Fibroblast of lung (primary cell): ENCODE measurements at regions not wholly inside any gene's neighbourhood (a gene's known extent, or its start where the extent isn't known, plus 50 kb on each side); places are given as distances from the start of the nearest gene placed in this dataset.

ENCODE experiments used
- DNase-seq, 2 donors: peaks; one replicate each; pipeline versions ENCODE4 v3.0.0 to v3.0.0-alpha.2; 2010; ENCODE audit warnings: low read depth in 2 of 2
- H2AFZ ChIP-seq: 2 replicates; pipeline ENCODE4 v1.5.1; 2012; ENCODE audit warnings: low read length, control low read depth, inconsistent platforms
- H3K27ac ChIP-seq: 2 replicates; pipeline ENCODE4 v1.5.1; 2011; ENCODE audit warnings: low read length, control low read depth; ENCODE audit not compliant: insufficient read depth
- H3K27me3 ChIP-seq: 2 replicates; pipeline ENCODE4 v1.5.1; 2011; ENCODE audit warnings: mild to moderate bottlenecking, low read length; ENCODE audit not compliant: control insufficient read depth, insufficient read depth
- H3K36me3 ChIP-seq: 2 replicates; pipeline ENCODE4 v1.5.1; 2011; ENCODE audit warnings: low read length; ENCODE audit not compliant: control insufficient read depth, insufficient read depth
- H3K4me1 ChIP-seq: 2 replicates; pipeline ENCODE4 v1.5.1; 2011; ENCODE audit warnings: low read length; ENCODE audit not compliant: control insufficient read depth, insufficient read depth; ENCODE audit errors: extremely low read depth
- H3K4me2 ChIP-seq: 2 replicates; pipeline ENCODE4 v1.5.1; 2011; ENCODE audit warnings: low read length, control low read depth; ENCODE audit not compliant: insufficient read depth; ENCODE audit errors: extremely low read depth
- H3K4me3 ChIP-seq, 4 experiments: fragments of 200-600 bp in 1 of 4; sonication (generic) in 1 of 4; replicated peaks in 1 of 4; 2 replicates each; pipeline ENCODE4 v1.5.1; 2011 to 2016; ENCODE audit warnings: low read length in 4 of 4, low read depth in 3 of 4, mild to moderate bottlenecking in 3 of 4, control low read depth in 2 of 4, inconsistent platforms in 1 of 4, mixed read lengths in 1 of 4; ENCODE audit not compliant: insufficient read depth in 1 of 4; ENCODE audit errors: control extremely low read depth in 1 of 4
- H3K79me2 ChIP-seq: 2 replicates; pipeline ENCODE4 v1.5.1; 2012; ENCODE audit warnings: mild to moderate bottlenecking, low read length, inconsistent platforms; ENCODE audit not compliant: control insufficient read depth, insufficient read depth
- H3K9ac ChIP-seq: 2 replicates; pipeline ENCODE4 v1.5.1; 2011; ENCODE audit warnings: mild to moderate bottlenecking, low read length, control low read depth; ENCODE audit not compliant: insufficient read depth
- H3K9me3 ChIP-seq: 2 replicates; pipeline ENCODE4 v1.5.1; 2012; ENCODE audit warnings: low read depth, low read length; ENCODE audit not compliant: control insufficient read depth, insufficient read depth
- H4K20me1 ChIP-seq: 2 replicates; pipeline ENCODE4 v1.5.1; 2011; ENCODE audit warnings: low read length; ENCODE audit not compliant: control insufficient read depth, insufficient read depth; ENCODE audit errors: extremely low read depth
- CTCF ChIP-seq, 2 donors: IDR thresholded peaks in 1 of 2; conservative IDR thresholded peaks in 1 of 2; 1 replicate in 1 of 2; 2 replicates in 1 of 2; pipeline ENCODE4 v1.5.1; 2011 to 2012; ENCODE audit warnings: low read length in 2 of 2, control low read depth in 1 of 2, inconsistent platforms in 1 of 2, low read depth in 1 of 2, mild to moderate bottlenecking in 1 of 2
- EZH2 ChIP-seq: IDR thresholded peaks from 2 replicates; pipeline ENCODE4 v1.5.1; 2012; ENCODE audit warnings: low read length, control low read depth, mild to moderate bottlenecking; ENCODE audit errors: missing control alignments

GRCh38 chr1:95408507-95409136, 174.6 kb downstream of the RWDD3 start:
- Histone ChIP-seq H3K4me3 (no peak overlapping the region), H3K27ac (no peak overlapping the region), H2AFZ (no peak overlapping the region), H3K79me2 (no peaks in the 10 kb centered on the region), H3K9ac (no peak overlapping the region), H3K4me1 (no peaks in the 10 kb centered on the region), H3K27me3 (no peaks in the 10 kb centered on the region), H4K20me1 (no peaks in the 10 kb centered on the region), H3K36me3 (no peaks in the 10 kb centered on the region), H3K9me3 (no peaks in the 10 kb centered on the region), H3K4me2 (no peak overlapping the region)
- TF ChIP-seq EZH2 (no peak), CTCF (conservative IDR thresholded peaks at IDR 0.05 in 1 of 2, IDR thresholded peaks at IDR 0.05 in 1 of 2; ENCODE audit: low read depth in 1 of 2, low read length in 2 of 2) (no peak)
- DNase-seq: no peak

- Histone ChIP-seq H3K27me3 (no peaks in the 10 kb centered on the region), H3K79me2 (no peaks in the 10 kb centered on the region), H3K27ac (no peak overlapping the region), H3K9me3 (no peaks in the 10 kb centered on the region), H3K36me3 (no peaks in the 10 kb centered on the region), H3K9ac (no peak overlapping the region), H2AFZ (no peak overlapping the region), H3K4me1 (no peaks in the 10 kb centered on the region), H3K4me2 (no peak overlapping the region), H3K4me3 (no peak overlapping the region), H4K20me1 (no peaks in the 10 kb centered on the region)
- TF ChIP-seq EZH2 (no peak), CTCF (conservative IDR thresholded peaks at IDR 0.05 in 1 of 2, IDR thresholded peaks at IDR 0.05 in 1 of 2; ENCODE audit: low read depth in 1 of 2, low read length in 2 of 2) (no peak)
- no peak for DNase-seq
Observed at GRCh38 chr1:95409276-95409675, 175.3 kb downstream of the RWDD3 start.

GRCh38 chr1:95409901-95410300, 175.9 kb downstream of the RWDD3 start:
- no peak overlapping the region for H3K9ac ChIP-seq
- no peaks in the 10 kb centered on the region for H3K79me2 ChIP-seq
- H3K27ac ChIP-seq: no peak overlapping the region
- DNase-seq: no peak
- H3K36me3 ChIP-seq: no peaks in the 10 kb centered on the region
- no peaks in the 10 kb centered on the region for H3K9me3 ChIP-seq
- H3K4me2 ChIP-seq: no peak overlapping the region
- H3K4me3 ChIP-seq: no peak overlapping the region
- H3K4me1 ChIP-seq: no peaks in the 10 kb centered on the region
- no peaks in the 10 kb centered on the region for H3K27me3 ChIP-seq
- TF ChIP-seq CTCF (conservative IDR thresholded peaks at IDR 0.05 in 1 of 2, IDR thresholded peaks at IDR 0.05 in 1 of 2; ENCODE audit: low read depth in 1 of 2, low read length in 2 of 2) (no peak), EZH2 (no peak)
- no peak overlapping the region for H2AFZ ChIP-seq
- no peaks in the 10 kb centered on the region for H4K20me1 ChIP-seq
